ENCODE measurements at regions not wholly inside any gene's neighbourhood (a gene's known extent, or its start where the extent isn't known, plus 50 kb on each side); places are given as distances from the start of the nearest gene placed in this dataset.
"Not testable (repeated sequence)": the region's sequence is repeated elsewhere in the genome, so short reads cannot be mapped to it uniquely, and the experiment has no call there.

- Mint-ChIP-seq H3K27ac (no peak overlapping the region), H3K4me3 (no peak overlapping the region), H3K9me3 (peaks cover 26% of the 10 kb centered on the region), H3K4me1 (no peaks in the 10 kb centered on the region), H3K36me3 (peaks cover 8% of the 10 kb centered on the region), H3K27me3 (ENCODE audit: low read depth) (no peaks in the 10 kb centered on the region)
- DNase-seq (ENCODE audit: low spot score): no peak
- POLR2A ChIA-PET: no interaction called here
- no peak for ATAC-seq
- CTCF ChIA-PET: no interaction called here
- TF ChIP-seq KAT7 (CRISPR knock-in tag; IDR thresholded peaks at IDR 0.05; ENCODE audit: borderline replicate concordance): no peak
These were observed 114.4 kb upstream of the CES5A start for GRCh38 chr16:55989569-55989907.

- H3K27ac Mint-ChIP-seq; DNase-seq (ENCODE audit: low spot score); ATAC-seq; POLR2A ChIA-PET; CTCF ChIA-PET; H3K27me3 Mint-ChIP-seq (ENCODE audit: low read depth); H3K36me3 Mint-ChIP-seq; H3K4me1 Mint-ChIP-seq; H3K4me3 Mint-ChIP-seq: not testable (repeated sequence)
- H3K9me3 Mint-ChIP-seq: peaks cover 21% of the 10 kb centered on the region
These were observed 113.8 kb upstream of the CES5A start for GRCh38 chr16:55988850-55989568.

DNA sequence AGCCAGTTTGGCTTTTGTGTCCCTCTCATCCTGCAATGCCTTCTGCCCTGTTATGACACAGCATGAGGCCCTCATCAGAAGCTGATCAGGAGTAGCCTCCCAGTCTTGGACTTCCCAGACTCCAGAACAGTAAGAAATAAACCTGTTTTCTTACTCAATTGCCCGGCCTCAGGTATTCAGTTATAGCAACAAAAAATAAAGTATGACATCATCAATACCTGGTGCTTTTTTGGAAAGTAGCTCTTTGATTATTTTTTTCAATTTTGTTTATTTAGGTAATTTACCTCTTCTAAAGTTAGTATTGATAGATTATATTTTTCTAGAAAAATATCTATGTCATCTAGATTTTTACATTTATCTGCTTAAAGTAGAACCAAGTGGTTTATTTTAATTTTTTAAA is 112.8 kb upstream of the CES5A start:
- Mint-ChIP-seq H3K4me3 (no peak overlapping the region), H3K27ac (no peak overlapping the region), H3K4me1 (peaks cover 6% of the 10 kb centered on the region), H3K36me3 (peaks cover 8% of the 10 kb centered on the region), H3K27me3 (ENCODE audit: low read depth) (no peaks in the 10 kb centered on the region), H3K9me3 (peaks cover 17% of the 10 kb centered on the region)
- no peak for ATAC-seq
- POLR2A ChIA-PET: no interaction called here
- no peak for TF ChIP-seq ZNF396 (CRISPR knock-in tag; IDR thresholded peaks at IDR 0.05; ENCODE audit: borderline replicate concordance)
- TF ChIP-seq CREB1 (CRISPR knock-in tag; IDR thresholded peaks at IDR 0.05): no peak
- TF ChIP-seq TP53 (CRISPR knock-in tag; IDR thresholded peaks at IDR 0.05): no peak
- TF ChIP-seq TEAD4 (CRISPR knock-in tag; IDR thresholded peaks at IDR 0.05): no peak
- no peak for TF ChIP-seq ZBTB21 (CRISPR knock-in tag; IDR thresholded peaks at IDR 0.05; ENCODE audit: borderline replicate concordance)
- TF ChIP-seq ZNF423 (CRISPR knock-in tag; IDR thresholded peaks at IDR 0.05): no peak
- TF ChIP-seq PRDM15 (CRISPR knock-in tag; IDR thresholded peaks at IDR 0.05): no peak
- no peak for TF ChIP-seq GRHL2 (CRISPR knock-in tag; IDR thresholded peaks at IDR 0.05; ENCODE audit: insufficient replicate concordance, severe bottlenecking)
- no peak for TF ChIP-seq RORB (CRISPR knock-in tag; IDR thresholded peaks at IDR 0.05)
- TF ChIP-seq ZNF121 (CRISPR knock-in tag; IDR thresholded peaks at IDR 0.05): no peak
- TF ChIP-seq MYBL2 (CRISPR knock-in tag; IDR thresholded peaks at IDR 0.05): no peak
- no peak for TF ChIP-seq ZNF416 (CRISPR knock-in tag; IDR thresholded peaks at IDR 0.05)
- no peak for DNase-seq (ENCODE audit: low spot score)
- CTCF ChIA-PET: no interaction called here

DNA sequence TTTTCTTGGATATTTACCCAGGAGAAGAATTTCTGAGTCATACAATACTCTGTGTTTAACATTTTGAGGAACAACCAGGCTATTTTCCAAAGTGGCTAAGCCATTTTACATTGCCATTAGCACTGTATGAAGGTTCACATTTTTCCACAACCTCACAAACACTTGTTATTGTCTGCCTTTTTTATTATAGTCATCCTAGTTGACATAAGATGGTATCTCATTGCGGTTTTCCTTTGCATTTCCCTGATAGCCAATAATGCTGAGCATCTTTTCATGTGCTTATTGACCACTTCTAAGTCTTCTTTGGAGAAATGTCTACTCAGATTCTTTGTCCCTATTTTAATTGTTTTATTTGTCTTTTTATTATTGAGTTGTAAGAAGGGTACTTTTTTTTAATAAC is 107.4 kb upstream of the CES5A start:
- ATAC-seq (no peak), DNase-seq (ENCODE audit: low spot score) (no peak)
- no peak overlapping the region for H3K27ac Mint-ChIP-seq
- TF ChIP-seq CDX4 (CRISPR knock-in tag; IDR thresholded peaks at IDR 0.05; ENCODE audit: borderline replicate concordance): no peak
- peaks cover 4% of the 10 kb centered on the region; the same call in 1 of the 2 replicates for H3K9me3 Mint-ChIP-seq
- ChIA-PET POLR2A (no interaction called here), CTCF (no interaction called here)
- H3K27me3 Mint-ChIP-seq (ENCODE audit: low read depth): no peaks in the 10 kb centered on the region
- H3K36me3 Mint-ChIP-seq: no peaks in the 10 kb centered on the region
- H3K4me3 Mint-ChIP-seq: no peak overlapping the region
- peaks cover 16% of the 10 kb centered on the region for H3K4me1 Mint-ChIP-seq
